ENCODE measurements at regions not wholly inside any gene's neighbourhood (a gene's known extent, or its start where the extent isn't known, plus 50 kb on each side); places are given as distances from the start of the nearest gene placed in this dataset.

DNA sequence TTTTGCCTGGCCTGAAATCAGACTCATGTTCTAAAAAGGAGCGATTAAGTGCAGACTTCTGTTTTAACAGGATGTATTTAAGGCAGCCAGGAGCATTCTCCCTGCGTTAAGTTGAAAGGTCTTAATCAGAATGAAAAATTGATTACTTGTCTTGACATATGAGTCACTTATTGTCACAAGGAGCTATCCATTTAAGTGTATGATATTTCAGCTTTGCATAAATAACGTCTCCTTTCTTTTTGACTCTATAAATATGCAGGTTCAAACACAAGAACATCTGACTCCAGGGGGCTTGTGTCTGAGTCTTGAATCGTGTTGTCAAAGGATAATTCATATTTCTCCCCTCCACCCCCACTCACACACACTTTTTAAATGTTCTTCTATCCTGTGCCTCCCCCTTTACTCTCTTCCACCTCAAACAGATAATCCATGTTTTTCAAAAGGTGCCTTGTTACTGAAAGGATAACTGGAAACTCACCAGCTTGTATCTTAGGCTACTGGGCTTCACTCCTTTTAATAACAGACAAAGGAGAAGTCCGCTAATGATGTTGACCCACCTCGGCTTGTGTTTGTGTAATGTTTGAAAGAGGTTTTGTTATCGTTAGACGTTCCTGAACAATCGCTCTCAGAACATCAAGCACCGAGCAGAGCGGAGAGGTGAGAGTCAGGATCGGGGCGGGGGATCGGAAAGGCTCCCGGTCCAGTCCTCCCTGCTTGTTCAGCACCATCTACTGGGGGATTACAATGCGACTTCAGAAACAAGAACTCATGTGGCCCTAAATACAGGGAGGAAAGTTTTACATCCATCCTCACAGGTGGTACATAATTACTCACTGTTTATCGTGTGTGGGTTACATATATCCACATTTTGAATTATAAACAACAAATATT is 107.5 kb upstream of the RPL34 start:
- DNase-seq (ENCODE audit: low spot score): peak; percentile 29
- H3K4me2 ChIP-seq (ENCODE audit: low read depth, low read length): no peak overlapping the region

More for the DNA sequence above, 107.5 kb upstream of the RPL34 start:
- no TSS peak for BruUV-seq (replicated peaks)
- H3K4me1 ChIP-seq (ENCODE audit: insufficient read depth, low read length): no peaks in the 10 kb centered on the region
- no peaks in the 10 kb centered on the region for H4K20me1 ChIP-seq (ENCODE audit: insufficient read depth, low read length)
- FAIRE-seq (peak; percentile 42), ATAC-seq (peak; percentile 92)
- in situ Hi-C loops (cut with HindIII; ENCODE audit: extremely low pct_ligation_motif_present, low pct_unique_long_range_greater_than_20kb): no loop called here
- no peaks in the 10 kb centered on the region for H3K36me3 ChIP-seq (replicated peaks in 1 of 2; ENCODE audit: control insufficient read depth in 1 of 2, insufficient read depth in 2 of 2, low read length in 2 of 2)
- no peak overlapping the region for H3K27ac ChIP-seq (ENCODE audit: extremely low read length, insufficient read depth, low read length)
- CTCF ChIA-PET (ENCODE audit: low intra/inter-chr PET ratio, low total read pairs): no interaction called here
- H3K4me3 ChIP-seq (replicated peaks in 1 of 3; ENCODE audit: insufficient read depth in 1 of 3, low read depth in 2 of 3, low read length in 3 of 3): no peak overlapping the region
- peaks cover 0 to 10% of the 10 kb centered on the region in 2 experiments; a peak in 2 of 5 replicates for H3K27me3 ChIP-seq (ENCODE audit: control insufficient read depth in 1 of 2, insufficient read depth in 2 of 2, low read length in 2 of 2)
- H3K9ac ChIP-seq (ENCODE audit: insufficient read depth, low read depth, low read length): no peak overlapping the region
- H3K9me3 ChIP-seq (ENCODE audit: low read length): no peaks in the 10 kb centered on the region
- intact Hi-C loops (cut with micrococcal nuclease; ENCODE audit: unreplicated experiment): loop anchor here (5.0 kb wide), 1 partner anchor 481 kb away; no protein-coding TSS in a partner anchor
- TF ChIP-seq SP1 (IDR thresholded peaks at IDR 0.05) (no peak), SP1 (CRISPR knock-in tag; IDR thresholded peaks at IDR 0.05) (no peak), DNMT3B (CRISPR knock-in tag; conservative IDR thresholded peaks at IDR 0.05) (no peak), SNAPC2 (CRISPR knock-in tag; IDR thresholded peaks at IDR 0.05) (no peak), HDAC1 (CRISPR knock-in tag; IDR thresholded peaks at IDR 0.05) (no peak), ZNF30 (CRISPR knock-in tag; IDR thresholded peaks at IDR 0.05) (no peak), ZNF263 (CRISPR knock-in tag; IDR thresholded peaks at IDR 0.05) (peak; percentile 57; the same call in 1 of the 2 replicates), CHCHD3 (CRISPR knock-in tag; IDR thresholded peaks at IDR 0.05) (no peak), STAG1 (CRISPR knock-in tag; IDR thresholded peaks at IDR 0.05) (peak; percentile 47)
- TF ChIP-seq, protein P1, sequence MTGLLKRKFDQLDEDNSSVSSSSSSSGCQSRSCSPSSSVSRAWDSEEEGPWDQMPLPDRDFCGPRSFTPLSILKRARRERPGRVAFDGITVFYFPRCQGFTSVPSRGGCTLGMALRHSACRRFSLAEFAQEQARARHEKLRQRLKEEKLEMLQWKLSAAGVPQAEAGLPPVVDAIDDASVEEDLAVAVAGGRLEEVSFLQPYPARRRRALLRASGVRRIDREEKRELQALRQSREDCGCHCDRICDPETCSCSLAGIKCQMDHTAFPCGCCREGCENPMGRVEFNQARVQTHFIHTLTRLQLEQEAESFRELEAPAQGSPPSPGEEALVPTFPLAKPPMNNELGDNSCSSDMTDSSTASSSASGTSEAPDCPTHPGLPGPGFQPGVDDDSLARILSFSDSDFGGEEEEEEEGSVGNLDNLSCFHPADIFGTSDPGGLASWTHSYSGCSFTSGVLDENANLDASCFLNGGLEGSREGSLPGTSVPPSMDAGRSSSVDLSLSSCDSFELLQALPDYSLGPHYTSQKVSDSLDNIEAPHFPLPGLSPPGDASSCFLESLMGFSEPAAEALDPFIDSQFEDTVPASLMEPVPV (CRISPR knock-in tag; IDR thresholded peaks at IDR 0.05): no peak
- TF ChIP-seq, protein P2, sequence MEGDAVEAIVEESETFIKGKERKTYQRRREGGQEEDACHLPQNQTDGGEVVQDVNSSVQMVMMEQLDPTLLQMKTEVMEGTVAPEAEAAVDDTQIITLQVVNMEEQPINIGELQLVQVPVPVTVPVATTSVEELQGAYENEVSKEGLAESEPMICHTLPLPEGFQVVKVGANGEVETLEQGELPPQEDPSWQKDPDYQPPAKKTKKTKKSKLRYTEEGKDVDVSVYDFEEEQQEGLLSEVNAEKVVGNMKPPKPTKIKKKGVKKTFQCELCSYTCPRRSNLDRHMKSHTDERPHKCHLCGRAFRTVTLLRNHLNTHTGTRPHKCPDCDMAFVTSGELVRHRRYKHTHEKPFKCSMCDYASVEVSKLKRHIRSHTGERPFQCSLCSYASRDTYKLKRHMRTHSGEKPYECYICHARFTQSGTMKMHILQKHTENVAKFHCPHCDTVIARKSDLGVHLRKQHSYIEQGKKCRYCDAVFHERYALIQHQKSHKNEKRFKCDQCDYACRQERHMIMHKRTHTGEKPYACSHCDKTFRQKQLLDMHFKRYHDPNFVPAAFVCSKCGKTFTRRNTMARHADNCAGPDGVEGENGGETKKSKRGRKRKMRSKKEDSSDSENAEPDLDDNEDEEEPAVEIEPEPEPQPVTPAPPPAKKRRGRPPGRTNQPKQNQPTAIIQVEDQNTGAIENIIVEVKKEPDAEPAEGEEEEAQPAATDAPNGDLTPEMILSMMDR (CRISPR knock-in tag; IDR thresholded peaks at IDR 0.05): peak; percentile 55
- WGBS (ENCODE audit: low lambda C conversion rate): 4% methylated on average over 17 of the region's 17 CpGs
- H3K79me2 ChIP-seq (ENCODE audit: insufficient read depth, low read length): no peaks in the 10 kb centered on the region
- POLR2A ChIA-PET: no interaction called here
- H2AFZ ChIP-seq (ENCODE audit: low read length): no peak overlapping the region
